ENCODE measurements at regions not wholly inside any gene's neighbourhood (a gene's known extent, or its start where the extent isn't known, plus 50 kb on each side); places are given as distances from the start of the nearest gene placed in this dataset.

- Histone ChIP-seq H3K4me1 (ENCODE audit: control insufficient read depth, extremely low read depth, insufficient read depth, low read length) (no peaks in the 10 kb centered on the region), H3K4me3 (replicated peaks in 1 of 4; ENCODE audit: control extremely low read depth in 1 of 4, insufficient read depth in 1 of 4, low read depth in 3 of 4, low read length in 4 of 4) (no peak overlapping the region), H2AFZ (ENCODE audit: low read length) (no peak overlapping the region), H3K9ac (ENCODE audit: insufficient read depth, low read length) (no peak overlapping the region), H3K27ac (ENCODE audit: insufficient read depth, low read length) (no peak overlapping the region), H3K79me2 (ENCODE audit: control insufficient read depth, insufficient read depth, low read length) (no peaks in the 10 kb centered on the region), H3K4me2 (ENCODE audit: extremely low read depth, insufficient read depth, low read length) (no peak overlapping the region), H3K27me3 (ENCODE audit: control insufficient read depth, insufficient read depth, low read length) (peaks cover 4% of the 10 kb centered on the region), H3K9me3 (ENCODE audit: control insufficient read depth, insufficient read depth, low read depth, low read length) (no peaks in the 10 kb centered on the region), H3K36me3 (ENCODE audit: control insufficient read depth, insufficient read depth, low read length) (no peaks in the 10 kb centered on the region), H4K20me1 (ENCODE audit: control insufficient read depth, extremely low read depth, insufficient read depth, low read length) (no peaks in the 10 kb centered on the region)
- TF ChIP-seq CTCF (conservative IDR thresholded peaks at IDR 0.05 in 1 of 2, IDR thresholded peaks at IDR 0.05 in 1 of 2; ENCODE audit: low read depth in 1 of 2, low read length in 2 of 2) (no peak), EZH2 (IDR thresholded peaks at IDR 0.05; ENCODE audit: low read length, missing control alignments) (no peak)
- no peak for DNase-seq (ENCODE audit: low read depth in 2 of 2)
Observed at GRCh38 chr1:113211467-113211866, 138.5 kb downstream of the LRIG2 start.

- Histone ChIP-seq H3K27ac (ENCODE audit: insufficient read depth, low read length) (no peak overlapping the region), H3K27me3 (ENCODE audit: control insufficient read depth, insufficient read depth, low read length) (peaks cover 7% of the 10 kb centered on the region), H3K4me1 (ENCODE audit: control insufficient read depth, extremely low read depth, insufficient read depth, low read length) (no peaks in the 10 kb centered on the region), H2AFZ (ENCODE audit: low read length) (no peak overlapping the region), H3K36me3 (ENCODE audit: control insufficient read depth, insufficient read depth, low read length) (no peaks in the 10 kb centered on the region), H3K9me3 (ENCODE audit: control insufficient read depth, insufficient read depth, low read depth, low read length) (no peaks in the 10 kb centered on the region), H3K4me3 (replicated peaks in 1 of 4; ENCODE audit: control extremely low read depth in 1 of 4, insufficient read depth in 1 of 4, low read depth in 3 of 4, low read length in 4 of 4) (no peak overlapping the region), H3K79me2 (ENCODE audit: control insufficient read depth, insufficient read depth, low read length) (no peaks in the 10 kb centered on the region), H3K4me2 (ENCODE audit: extremely low read depth, insufficient read depth, low read length) (no peak overlapping the region), H4K20me1 (ENCODE audit: control insufficient read depth, extremely low read depth, insufficient read depth, low read length) (no peaks in the 10 kb centered on the region), H3K9ac (ENCODE audit: insufficient read depth, low read length) (no peak overlapping the region)
- no peak for TF ChIP-seq EZH2 (IDR thresholded peaks at IDR 0.05; ENCODE audit: low read length, missing control alignments)
- no peak for TF ChIP-seq CTCF (conservative IDR thresholded peaks at IDR 0.05 in 1 of 2, IDR thresholded peaks at IDR 0.05 in 1 of 2; ENCODE audit: low read depth in 1 of 2, low read length in 2 of 2)
- no peak for DNase-seq (ENCODE audit: low read depth in 2 of 2)
Observed at GRCh38 chr1:113215015-113215414, 142.0 kb downstream of the LRIG2 start.

- peaks cover 7% of the 10 kb centered on the region for H3K27me3 ChIP-seq (ENCODE audit: control insufficient read depth, insufficient read depth, low read length)
- H4K20me1 ChIP-seq (ENCODE audit: control insufficient read depth, extremely low read depth, insufficient read depth, low read length): no peaks in the 10 kb centered on the region
- TF ChIP-seq EZH2 (IDR thresholded peaks at IDR 0.05; ENCODE audit: low read length, missing control alignments): no peak
- no peak for TF ChIP-seq CTCF (conservative IDR thresholded peaks at IDR 0.05 in 1 of 2, IDR thresholded peaks at IDR 0.05 in 1 of 2; ENCODE audit: low read depth in 1 of 2, low read length in 2 of 2)
- H3K27ac ChIP-seq (ENCODE audit: insufficient read depth, low read length): no peak overlapping the region
- H3K9ac ChIP-seq (ENCODE audit: insufficient read depth, low read length): no peak overlapping the region
- no peaks in the 10 kb centered on the region for H3K79me2 ChIP-seq (ENCODE audit: control insufficient read depth, insufficient read depth, low read length)
- H2AFZ ChIP-seq (ENCODE audit: low read length): no peak overlapping the region
- no peaks in the 10 kb centered on the region for H3K36me3 ChIP-seq (ENCODE audit: control insufficient read depth, insufficient read depth, low read length)
- DNase-seq (ENCODE audit: low read depth in 2 of 2): no peak
- H3K4me1 ChIP-seq (ENCODE audit: control insufficient read depth, extremely low read depth, insufficient read depth, low read length): no peaks in the 10 kb centered on the region
- H3K4me3 ChIP-seq (replicated peaks in 1 of 4; ENCODE audit: control extremely low read depth in 1 of 4, insufficient read depth in 1 of 4, low read depth in 3 of 4, low read length in 4 of 4): no peak overlapping the region
- H3K4me2 ChIP-seq (ENCODE audit: extremely low read depth, insufficient read depth, low read length): no peak overlapping the region
- H3K9me3 ChIP-seq (ENCODE audit: control insufficient read depth, insufficient read depth, low read depth, low read length): no peaks in the 10 kb centered on the region
Observed at GRCh38 chr1:113216664-113217063, 143.7 kb downstream of the LRIG2 start.
